22Rv1 (cell line): ENCODE measurements at regions not wholly inside any gene's neighbourhood (a gene's known extent, or its start where the extent isn't known, plus 50 kb on each side); places are given as distances from the start of the nearest gene placed in this dataset.

ENCODE experiments used
- CTCF ChIP-seq: fragments of 450-650 bp; IDR thresholded peaks from 2 replicates; pipeline ENCODE4 v1.5.1; 2017; ENCODE audit warnings: mild to moderate bottlenecking
- ZFX ChIP-seq: fragments of 450-650 bp; IDR thresholded peaks from 2 replicates; pipeline ENCODE4 v1.6.1; 2017; ENCODE audit warnings: antibody characterized with exemption, borderline replicate concordance

GRCh38 chr5:152650413-152650812, 245.3 kb upstream of the NMUR2 start:
- TF ChIP-seq CTCF (no peak), ZFX (no peak)
